GDM1 (cell line): ENCODE measurements at regions not wholly inside any gene's neighbourhood (a gene's known extent, or its start where the extent isn't known, plus 50 kb on each side); places are given as distances from the start of the nearest gene placed in this dataset.

Experiments
- DNase-seq: peaks from one replicate; lab custom pipeline; 2025; lab: John Stamatoyannopoulos, UW

GRCh38 chr13:48761256-48761655 lies 107.5 kb downstream of the CYSLTR2 start:
- DNase-seq = no peak

GRCh38 chr13:48769107-48769704 lies 115.5 kb downstream of the CYSLTR2 start:
- DNase-seq = peak; percentile 70

GRCh38 chr13:48770372-48770771 lies 116.6 kb downstream of the CYSLTR2 start:
- no peak for DNase-seq

- no peak for DNase-seq
Observed at GRCh38 chr13:48772908-48773307, 119.2 kb downstream of the CYSLTR2 start.

DNA sequence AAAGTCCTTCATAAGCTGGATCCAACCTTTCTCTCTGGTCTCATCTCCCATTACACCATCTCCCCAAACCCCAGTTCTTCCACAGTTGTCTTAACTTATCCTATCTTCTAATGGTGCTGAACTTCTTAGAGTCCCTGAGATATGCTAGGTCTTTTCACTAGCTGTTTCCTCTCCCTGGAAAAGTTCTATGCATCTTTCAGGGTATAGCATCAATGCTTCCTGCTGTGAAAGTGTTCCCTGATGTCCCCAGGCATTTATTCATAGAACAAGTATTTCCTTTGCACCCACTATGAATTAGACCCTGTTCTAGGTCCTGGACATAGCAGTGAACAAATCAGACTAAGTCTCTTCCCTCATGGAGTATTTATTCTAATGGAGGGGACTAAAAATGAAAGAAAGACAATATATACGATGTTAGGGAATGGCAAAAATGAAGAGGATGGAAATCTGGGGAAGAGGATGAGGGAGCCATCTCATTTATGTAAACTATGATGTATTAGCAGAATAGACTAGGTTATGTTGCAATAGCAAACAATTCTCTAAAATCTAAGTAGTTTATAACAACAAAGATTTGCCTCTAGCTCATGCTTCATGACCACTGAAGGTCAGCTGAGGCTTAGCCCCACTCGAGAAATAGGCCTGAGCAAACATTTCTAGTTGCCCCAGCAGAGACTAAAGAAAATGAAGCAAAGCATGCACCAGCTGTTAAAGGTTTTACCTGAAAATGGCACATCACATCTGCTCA lies 120.0 kb downstream of the CYSLTR2 start:
- DNase-seq = no peak

GRCh38 chr13:48775285-48775684 lies 121.6 kb downstream of the CYSLTR2 start:
- DNase-seq = no peak

- DNase-seq = no peak
Observed at GRCh38 chr13:48775804-48776203, 122.1 kb downstream of the CYSLTR2 start.

DNA sequence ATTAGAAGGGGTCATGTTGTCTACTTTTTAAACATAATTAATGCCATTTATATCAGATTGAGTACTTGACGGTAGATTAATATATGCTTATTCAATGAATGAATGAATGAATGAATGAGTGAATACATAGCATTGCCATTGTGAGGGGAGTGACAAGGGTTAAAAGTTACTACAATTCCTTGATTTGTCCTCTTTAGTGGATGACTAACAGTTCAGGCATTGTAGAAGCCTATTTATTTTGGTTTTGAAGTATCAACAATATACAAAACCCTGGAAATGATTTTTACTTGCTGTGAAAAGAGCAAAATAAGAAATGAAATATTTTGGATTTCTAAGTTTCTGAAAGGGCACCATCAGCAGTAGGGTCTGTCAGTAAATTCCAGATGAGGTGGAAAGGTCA lies 122.7 kb downstream of the CYSLTR2 start:
- no peak for DNase-seq

- no peak for DNase-seq
Observed at GRCh38 chr13:48778610-48779009, 124.9 kb downstream of the CYSLTR2 start.

GRCh38 chr13:48780713-48781341 lies 127.1 kb downstream of the CYSLTR2 start:
- no peak for DNase-seq

DNA sequence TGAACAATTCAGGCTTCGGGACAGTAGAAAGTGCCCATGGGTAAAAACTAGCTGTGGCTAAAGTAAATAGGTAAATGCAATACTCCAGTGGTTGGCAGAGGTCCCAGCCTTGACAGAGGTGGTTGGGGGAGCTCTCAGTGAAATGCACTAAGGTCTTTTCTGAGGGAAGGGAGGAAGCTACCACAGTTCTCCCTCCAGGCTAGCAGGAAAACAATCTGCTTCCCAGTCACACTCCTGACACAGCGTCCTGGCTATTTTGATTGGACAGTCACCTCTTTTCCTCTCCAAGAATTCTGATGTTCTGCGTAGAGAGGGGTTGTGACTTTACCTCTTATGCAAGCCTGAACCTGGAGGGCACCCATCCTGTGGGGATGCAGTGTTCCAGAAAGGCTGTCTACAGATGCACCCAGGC lies 128.7 kb downstream of the CYSLTR2 start:
- DNase-seq = no peak

DNA sequence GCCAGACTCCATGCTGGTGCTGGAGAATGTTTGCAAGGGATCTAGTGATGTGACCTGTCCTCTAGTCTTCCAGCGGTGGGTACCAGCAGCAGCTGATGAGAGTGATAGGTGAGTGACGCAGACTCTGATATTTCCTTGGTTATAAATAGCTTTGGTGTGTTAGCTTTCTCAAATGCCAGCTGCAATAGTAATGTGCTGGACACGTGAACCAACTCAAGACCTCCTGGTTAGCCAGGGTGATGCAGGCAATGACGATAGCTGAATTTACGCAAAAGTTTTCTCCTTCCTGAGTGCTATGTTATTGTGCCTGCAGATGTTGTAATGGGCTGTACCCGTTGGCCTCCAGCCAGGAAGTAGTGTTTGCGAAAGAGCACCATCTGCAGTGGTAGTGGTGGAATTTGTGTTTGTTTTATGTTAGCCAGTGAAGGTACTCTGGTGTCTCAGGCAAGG lies 129.5 kb downstream of the CYSLTR2 start:
- DNase-seq = no peak

- DNase-seq = no peak
Observed at GRCh38 chr13:48783695-48784230, 130.0 kb downstream of the CYSLTR2 start.

GRCh38 chr13:48784916-48785548 lies 131.3 kb downstream of the CYSLTR2 start:
- no peak for DNase-seq

- DNase-seq = no peak
Observed at GRCh38 chr13:48790199-48790598, 136.5 kb downstream of the CYSLTR2 start.

DNA sequence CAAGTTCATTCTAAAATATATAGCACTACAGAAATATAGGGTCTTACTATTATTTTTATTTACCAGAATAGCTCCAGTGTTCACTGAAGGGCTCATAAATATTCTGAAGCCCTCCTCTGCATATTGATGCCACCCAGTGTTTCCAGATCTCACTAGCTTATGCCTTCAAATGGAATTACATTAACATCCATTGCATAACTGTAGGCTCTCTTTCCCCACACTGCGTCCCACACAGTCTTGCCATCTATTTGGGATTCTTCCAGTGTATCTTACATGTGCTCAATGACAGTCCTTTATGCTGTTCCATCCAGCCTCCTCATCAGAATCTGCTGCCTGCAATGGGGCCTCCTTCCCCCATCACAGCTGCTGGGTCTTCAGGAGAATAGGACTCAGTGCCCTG lies 137.2 kb downstream of the CYSLTR2 start:
- DNase-seq = no peak

GRCh38 chr13:48797127-48797526 lies 143.4 kb downstream of the CYSLTR2 start:
- no peak for DNase-seq

- DNase-seq = no peak
Observed at GRCh38 chr13:48797761-48798160, 144.0 kb downstream of the CYSLTR2 start.

DNA sequence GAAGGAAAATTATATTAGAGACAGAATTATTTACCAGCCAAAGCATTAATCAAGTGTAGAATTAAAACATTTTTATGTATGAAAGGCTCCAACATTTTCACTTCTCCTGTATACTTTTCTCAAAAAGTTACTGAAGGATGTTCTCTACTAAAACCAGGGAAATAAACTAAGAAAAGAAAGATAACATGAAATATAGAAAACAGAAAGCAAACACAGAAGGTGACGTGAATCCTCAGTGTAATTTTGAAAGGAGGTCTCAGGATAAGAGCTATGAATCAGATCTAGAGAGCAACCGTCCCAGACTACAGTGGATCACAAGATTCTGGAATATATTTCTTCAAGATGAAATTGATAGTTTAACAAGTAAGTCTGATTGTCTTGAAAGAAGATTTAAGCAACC lies 144.5 kb downstream of the CYSLTR2 start:
- no peak for DNase-seq

GRCh38 chr13:48801255-48801654 lies 147.5 kb downstream of the CYSLTR2 start:
- DNase-seq = no peak

- DNase-seq = no peak
Observed at GRCh38 chr13:48804821-48805601, 151.3 kb downstream of the CYSLTR2 start.

DNA sequence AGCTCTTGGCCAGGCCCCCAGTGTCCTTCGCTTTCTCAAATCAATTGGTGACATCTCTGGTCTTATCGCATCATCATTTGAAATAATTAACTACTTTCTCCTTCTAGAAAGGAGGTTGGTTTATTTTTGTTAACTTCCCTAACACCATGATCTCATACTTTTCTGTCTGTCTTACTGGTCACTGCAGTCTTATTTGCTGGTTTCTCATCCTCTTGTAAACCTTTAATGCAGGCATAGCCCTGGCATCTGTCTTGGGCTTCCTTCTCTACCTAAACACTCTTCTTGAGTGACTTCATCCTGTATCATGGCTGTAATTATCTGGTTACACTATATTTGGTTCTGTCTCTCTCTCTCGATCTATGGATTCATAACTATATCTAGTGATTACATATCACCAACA lies 152.8 kb downstream of the CYSLTR2 start:
- no peak for DNase-seq
